AG10803 (cell line): ENCODE measurements at regions not wholly inside any gene's neighbourhood (a gene's known extent, or its start where the extent isn't known, plus 50 kb on each side); places are given as distances from the start of the nearest gene placed in this dataset.
"Not testable (repeated sequence)": the region's sequence is repeated elsewhere in the genome, so short reads cannot be mapped to it uniquely, and the experiment has no call there.

Experiments used
- DNase-seq: peaks from one replicate; pipeline ENCODE4 v3.0.0; 2010; ENCODE audit warnings: low read depth
- H3K4me3 ChIP-seq: 2 replicates; pipeline ENCODE4 v1.5.1; 2011; ENCODE audit warnings: mild to moderate bottlenecking, low read length, control low read depth
- CTCF ChIP-seq: conservative IDR thresholded peaks from 2 replicates; pipeline ENCODE4 v1.5.1; 2011; ENCODE audit warnings: mild to moderate bottlenecking, low read length, control low read depth, inconsistent platforms

- no peak overlapping the region for H3K4me3 ChIP-seq
- TF ChIP-seq CTCF = no peak
- peak; percentile 10 for DNase-seq
Observed at GRCh38 chr17:72462407-72462806, 341.6 kb downstream of the SOX9 start.

DNA sequence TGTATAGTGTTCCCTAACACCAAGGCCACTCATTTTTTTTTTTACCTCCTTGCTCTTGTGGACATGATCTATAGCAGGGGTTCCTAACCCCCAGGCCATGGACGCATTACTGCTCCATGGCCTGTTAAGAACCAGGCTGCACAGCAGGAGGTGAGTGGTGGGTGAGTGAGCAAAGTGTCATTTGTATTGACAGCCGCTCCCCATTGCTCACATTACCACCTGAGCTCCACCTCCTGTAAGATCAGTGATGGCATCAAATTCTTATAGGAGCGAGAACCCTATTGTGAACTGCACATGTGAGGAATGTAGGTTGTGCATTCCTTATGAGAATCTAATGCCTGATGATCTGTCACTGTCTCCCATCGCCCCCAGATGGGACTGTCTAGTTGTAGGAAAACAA is 342.0 kb downstream of the SOX9 start:
- no peak for TF ChIP-seq CTCF
- no peak overlapping the region for H3K4me3 ChIP-seq
- DNase-seq = no peak

- no peak for TF ChIP-seq CTCF
- no peak for DNase-seq
- no peak overlapping the region for H3K4me3 ChIP-seq
Observed at GRCh38 chr17:72463287-72464102, 342.7 kb downstream of the SOX9 start.

DNA sequence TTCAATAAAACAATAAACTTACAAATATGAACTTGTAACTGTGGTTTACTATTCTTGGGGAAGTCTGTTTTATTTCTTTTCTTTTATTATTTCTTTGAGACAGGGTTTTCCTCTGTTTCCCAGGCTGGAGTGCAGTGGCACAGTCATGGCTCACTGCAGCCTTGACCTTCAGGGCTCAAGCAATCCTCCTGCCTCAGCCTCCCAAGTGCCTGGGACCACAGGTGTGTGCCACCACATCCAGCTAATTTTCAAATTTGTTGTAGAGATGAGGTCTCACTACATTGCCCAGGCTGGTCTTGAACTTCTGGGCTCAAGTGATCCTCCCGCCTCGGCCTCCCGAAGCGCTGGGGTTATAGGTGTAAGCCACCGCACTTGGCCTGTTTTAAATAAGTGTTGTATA is 343.4 kb downstream of the SOX9 start:
- not testable (repeated sequence) for DNase-seq, H3K4me3 ChIP-seq

DNA sequence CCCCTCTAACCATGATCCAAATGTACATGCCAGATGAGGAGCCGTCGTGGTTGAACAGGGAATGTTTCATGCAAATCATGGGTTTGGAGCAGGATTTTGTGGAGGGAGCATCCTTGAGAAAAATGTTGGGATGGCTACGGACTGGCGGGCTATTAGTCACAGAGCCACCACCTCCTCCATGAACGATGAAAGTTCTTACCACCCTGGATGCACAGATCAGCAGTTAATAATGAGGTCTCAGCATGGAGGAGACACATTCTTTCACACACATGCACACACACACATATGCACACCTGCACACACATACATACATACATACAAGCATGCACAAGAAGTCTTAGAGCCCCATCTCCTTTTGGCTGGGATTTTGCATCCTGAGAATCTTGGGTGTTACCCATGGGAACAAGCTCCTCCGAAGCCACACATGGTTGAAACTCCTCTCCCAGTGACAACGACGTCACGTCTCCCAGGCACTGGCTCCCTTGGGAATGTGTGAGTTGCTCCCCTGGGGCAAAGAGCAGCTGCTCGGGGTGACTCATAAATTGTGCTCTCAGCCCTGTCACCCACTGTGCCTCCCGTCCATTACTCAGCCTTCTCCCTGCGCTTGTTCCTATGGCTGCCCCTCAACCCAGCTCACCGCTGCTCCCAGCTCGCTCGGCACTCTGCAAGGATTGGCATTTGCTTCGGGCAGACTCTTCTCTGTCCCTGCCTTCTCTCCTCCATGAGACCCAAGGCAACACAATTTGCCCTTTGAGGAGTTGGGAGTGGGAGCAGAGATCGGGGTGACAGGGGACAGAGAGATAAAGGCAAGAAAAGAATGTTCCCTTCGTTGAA is 344.6 kb downstream of the SOX9 start:
- TF ChIP-seq CTCF = no peak
- peak; percentile 69 for DNase-seq
- H3K4me3 ChIP-seq = no peak overlapping the region

DNA sequence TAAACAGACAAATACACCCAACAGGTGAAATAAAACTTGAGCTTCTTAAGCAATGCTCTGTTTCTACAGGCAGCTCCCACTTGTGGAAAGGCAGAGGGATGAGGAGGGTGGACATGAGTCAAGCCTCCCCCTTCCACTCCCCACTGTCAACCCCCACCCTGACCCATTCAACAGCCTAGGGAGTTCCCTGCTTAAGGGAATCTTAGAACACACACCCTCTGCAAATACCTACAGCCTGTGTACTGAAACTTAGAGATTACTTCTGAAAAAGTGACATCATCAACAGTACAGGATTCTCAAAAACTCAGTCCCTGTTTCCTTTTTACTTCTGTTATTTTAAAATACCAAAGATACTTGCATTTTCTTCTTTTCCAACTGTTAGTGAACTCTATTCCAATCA is 345.4 kb downstream of the SOX9 start:
- H3K4me3 ChIP-seq = no peak overlapping the region
- peak; percentile 32 for DNase-seq
- TF ChIP-seq CTCF = no peak

DNA sequence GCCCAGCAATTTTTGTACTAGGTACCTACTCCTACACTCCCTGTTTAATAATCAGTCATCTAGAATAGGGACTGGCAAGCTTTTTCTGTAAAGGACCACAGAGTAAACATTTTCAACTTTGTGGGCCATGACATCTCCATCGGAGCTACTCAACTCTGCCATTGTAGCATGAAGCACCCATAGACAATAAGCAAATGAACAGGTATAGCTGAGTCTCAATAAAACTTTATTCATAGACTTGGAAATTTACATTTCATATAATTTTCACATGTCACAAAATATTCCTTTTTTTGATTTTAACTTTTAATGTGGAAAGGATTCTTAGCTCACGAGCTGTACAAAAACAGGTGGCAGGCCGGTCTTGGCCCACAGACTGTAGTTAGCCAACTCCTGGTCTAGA is 345.8 kb downstream of the SOX9 start:
- DNase-seq = no peak
- no peak overlapping the region for H3K4me3 ChIP-seq
- TF ChIP-seq CTCF = no peak
